Central memory CD4-positive, alpha-beta T cell (primary cell): ENCODE measurements at regions not wholly inside any gene's neighbourhood (a gene's known extent, or its start where the extent isn't known, plus 50 kb on each side); places are given as distances from the start of the nearest gene placed in this dataset.

Experiments used
- DNase-seq: peaks from one replicate; pipeline ENCODE4 v3.0.0; 2022

DNA sequence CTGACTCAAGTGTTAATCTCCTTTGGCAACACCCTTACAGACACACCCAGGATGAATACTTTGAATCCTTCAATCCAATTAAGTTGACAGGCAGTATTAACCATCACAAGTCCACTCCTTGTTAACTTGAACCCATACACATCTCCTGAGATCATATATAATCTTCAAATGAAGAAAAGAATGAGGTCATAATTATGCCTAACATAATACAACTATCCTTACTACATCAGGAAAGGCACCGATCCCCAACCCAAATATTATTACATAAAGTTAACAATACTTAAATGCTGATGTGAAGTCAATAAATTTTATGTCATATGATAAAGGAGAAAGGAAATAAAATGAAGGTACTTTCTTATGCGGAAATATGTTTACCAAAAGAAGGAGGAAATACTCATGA lies 649.9 kb downstream of the KCNJ2 start:
- DNase-seq: no peak

DNA sequence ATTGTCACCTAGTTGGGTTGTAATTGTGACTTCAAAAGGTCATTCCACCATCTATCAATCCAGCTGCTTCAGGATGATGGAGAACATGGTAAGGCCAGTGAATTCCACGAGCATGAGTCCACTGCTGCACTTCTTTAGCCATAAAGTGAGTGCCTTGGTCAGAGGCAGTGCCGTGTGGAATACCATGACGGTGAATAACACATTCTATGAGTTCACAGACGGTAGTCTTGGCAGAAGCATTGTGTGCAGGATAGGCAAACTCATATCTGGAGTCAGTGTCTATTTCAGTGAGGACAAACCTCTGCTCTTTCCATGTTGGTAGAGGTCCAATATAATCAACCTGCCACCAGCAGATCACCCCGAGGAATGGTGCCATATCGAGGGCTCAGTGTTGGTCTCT lies 650.9 kb downstream of the KCNJ2 start:
- no peak for DNase-seq

DNA sequence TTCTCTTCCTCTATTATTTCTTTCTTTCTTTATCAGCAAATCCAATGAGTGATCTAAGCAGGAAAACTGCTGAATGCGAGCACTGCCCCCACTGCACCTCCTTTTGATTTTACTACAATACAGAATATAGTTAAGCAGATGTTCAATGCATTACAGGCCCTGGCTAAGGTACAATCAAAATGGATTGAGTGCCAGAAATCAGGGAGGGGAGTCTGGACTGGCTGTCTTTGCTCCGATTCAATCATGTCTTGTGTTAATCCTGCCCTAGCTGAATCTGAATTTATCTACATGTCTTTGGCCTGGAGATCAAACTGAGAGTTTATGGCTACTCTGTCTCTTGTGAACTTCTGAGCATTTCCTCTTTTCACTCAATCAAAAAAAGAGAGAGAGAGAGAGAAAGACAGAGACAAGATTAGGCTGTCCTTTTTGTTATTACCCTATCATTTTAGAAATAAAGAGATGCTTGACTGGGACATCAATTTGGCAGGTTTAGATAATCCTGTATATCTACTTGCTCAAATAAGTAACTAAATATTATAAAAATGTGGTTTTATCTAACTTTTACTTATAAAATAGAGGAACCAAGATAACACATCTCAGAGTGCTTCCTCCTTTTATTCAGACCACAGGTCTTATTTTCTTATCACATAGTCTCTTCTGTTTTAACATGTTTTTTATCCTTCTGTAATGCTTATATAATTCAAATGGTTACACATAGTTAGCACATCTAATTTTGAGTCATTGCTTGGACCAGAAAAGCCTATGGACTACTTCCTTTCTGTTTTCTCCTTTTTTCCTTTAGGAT lies 656.2 kb downstream of the KCNJ2 start:
- no peak for DNase-seq

DNA sequence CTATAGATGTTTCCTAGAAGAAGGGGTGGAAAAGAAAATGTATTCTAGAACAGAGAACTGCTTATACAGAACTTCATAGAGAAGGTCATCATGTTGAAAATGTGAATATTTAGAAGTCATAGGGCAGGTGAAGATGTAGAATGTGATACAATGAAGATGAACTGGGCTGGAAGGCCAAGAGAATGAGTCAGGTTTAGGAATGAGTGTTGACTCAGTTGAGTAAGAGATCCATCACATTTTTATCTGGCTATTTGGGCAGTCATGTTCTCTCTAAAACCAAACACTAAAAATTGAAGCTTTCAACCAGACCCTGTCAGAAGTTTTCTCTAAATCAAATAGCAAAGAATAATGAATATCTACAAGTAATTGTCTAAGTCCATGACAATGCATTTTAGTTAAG lies 660.5 kb downstream of the KCNJ2 start:
- no peak for DNase-seq

DNA sequence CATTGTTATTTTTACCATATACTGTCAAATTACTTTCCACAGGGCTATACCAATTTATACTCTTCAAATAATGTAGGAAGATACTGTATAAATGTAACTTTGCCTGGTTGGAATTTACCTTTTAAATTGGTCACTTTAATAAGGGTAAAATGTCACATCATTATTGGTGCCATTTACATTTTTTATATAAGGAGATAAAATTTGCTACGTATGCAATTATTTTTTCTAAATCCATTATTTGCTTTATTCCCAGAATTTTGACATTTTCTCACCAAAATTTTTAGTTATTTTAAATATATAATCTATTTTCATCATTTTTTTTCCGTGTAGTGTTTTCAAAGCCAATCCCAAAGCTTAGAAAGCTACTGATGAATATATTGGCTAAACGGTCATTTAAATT lies 664.7 kb downstream of the KCNJ2 start:
- DNase-seq: no peak

DNA sequence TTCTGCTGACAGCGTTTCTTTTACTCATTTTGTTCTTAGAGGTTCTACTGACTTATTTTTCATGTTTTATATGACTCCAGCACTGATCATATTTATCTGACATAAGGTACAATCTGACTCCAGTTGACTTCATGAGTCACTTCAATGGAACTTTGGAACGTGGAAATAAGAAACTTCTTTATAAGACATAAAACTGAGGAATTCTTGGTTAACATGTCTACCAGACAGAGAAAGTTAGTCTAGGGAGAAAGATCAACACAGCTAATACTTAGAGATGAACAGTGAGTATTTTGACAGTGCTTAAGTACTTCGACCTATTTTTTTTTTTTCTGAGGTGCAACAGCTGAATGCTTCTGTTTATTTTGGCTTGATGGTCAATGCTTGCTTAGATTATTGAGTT lies 679.5 kb downstream of the KCNJ2 start:
- DNase-seq: no peak

DNA sequence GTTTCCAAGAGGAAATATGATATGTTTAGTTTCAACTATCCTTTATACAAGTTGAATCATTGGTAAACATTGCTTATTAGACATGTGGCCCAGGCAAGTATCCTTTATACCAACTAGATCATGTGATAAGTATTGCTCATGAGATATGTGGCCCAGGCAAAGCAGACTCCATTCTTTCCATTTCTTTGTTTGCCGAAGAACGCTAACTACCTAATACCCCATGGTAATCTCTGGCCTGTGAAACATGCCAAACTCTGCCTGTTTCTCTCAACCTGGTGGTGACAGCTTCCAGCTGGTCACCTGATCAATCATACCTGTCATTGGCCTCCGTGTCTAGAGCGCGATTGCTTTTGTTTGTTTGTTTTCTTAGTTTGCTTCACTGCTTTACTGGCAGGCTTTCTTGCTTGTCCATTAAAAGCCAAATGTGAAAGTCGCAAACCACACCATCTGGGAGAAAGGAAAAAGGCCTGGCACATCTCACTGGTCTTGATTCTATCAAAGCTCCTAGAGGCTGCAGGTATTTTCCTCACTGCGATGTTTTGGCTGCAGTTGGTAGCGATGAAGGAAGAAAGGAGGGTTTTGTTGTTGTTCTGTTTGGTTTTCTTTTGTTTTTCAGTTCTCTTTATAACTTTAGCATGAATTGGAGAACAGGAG lies 686.2 kb downstream of the KCNJ2 start:
- DNase-seq: no peak

DNA sequence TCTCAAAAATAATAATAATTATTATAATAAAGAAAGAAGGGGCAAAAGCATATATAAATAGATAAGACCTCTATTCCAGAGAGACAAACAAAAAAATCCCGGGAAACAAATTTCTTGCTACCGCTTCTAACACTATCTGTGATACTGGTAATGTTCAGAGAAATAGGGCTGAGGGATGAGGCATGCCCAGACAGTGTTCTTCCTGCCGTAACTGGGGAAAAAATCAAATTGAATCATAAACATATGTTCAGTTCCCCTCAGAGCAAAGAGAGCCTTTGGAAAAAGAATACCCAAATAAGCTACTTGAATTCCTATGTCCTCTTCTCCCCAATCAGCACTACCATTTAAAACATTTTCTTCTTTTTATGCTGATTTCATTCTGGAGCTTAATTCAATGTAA lies 688.0 kb downstream of the KCNJ2 start:
- no peak for DNase-seq

DNA sequence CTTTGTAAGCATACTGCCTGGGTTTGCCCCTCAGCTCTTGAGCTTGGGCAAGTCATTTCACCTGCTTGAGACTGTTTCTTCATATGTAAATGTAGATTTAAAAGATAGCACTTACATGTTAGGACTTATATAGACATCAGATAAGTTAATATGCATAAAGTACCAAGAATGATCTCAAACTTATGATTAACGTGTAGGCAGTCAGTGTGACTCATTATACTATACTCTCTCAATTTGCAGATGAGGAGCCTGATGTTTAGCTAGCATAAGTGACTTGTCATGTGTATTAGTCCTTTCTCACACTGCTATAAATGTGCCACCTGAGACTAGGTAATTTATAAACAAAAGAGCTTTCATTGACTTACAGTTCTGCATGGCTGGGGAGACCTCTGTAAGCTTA lies 690.5 kb downstream of the KCNJ2 start:
- DNase-seq: no peak

DNA sequence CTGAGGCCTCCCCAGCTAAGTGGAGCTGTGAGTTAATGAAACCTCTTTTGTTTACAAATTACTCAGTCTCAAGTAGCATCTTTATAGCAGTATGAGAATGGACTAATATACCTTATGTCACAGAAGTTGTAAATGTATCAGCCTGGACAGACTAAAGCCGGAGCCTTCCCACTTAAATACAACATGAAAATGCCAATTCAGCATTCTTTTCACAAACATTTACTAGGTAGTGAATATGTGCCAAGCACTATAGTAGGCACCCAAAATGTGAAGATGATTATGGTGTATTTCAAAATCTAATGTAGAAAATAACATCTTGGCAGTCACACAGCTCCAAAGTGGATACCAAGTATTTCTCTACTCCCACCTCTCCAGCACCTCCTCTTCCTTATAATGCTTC lies 693.0 kb downstream of the KCNJ2 start:
- DNase-seq: no peak

DNA sequence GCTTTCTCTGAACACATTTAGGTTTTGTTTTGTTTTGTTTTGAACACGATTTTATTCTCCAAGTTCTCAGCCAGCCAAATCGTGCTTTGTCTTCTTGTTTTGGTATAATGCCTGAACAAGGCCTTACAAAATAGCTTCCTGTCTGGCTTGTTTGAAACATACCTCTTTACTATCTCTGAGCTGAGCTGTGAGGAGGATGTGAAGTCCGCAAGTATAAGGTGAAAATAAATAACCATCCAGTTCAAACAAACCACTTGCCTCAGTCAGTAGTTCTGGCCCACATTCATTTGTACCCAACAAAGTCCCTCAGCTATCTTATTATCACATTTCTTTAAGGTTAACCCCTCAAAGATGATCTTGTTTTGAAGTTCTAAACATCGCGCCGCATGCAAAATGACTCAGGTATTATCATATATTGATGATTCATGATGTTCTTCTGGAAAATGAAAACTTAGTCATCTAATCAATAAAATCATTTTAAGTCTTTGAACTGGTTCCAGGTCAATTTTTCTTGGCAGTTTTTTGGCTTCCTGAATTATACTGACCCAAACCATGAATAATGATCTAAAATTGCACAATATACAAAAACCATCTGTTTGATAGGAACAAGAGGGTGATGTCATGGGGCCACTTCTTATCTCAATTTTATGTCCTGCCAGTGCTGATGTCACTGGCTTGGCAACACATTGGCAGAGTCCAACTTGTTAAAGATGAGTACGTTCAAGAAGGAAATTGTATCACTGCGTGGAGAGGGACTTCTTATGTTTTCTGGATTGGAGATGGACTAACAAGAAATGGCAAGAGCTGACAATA lies 694.3 kb downstream of the KCNJ2 start:
- no peak for DNase-seq

DNA sequence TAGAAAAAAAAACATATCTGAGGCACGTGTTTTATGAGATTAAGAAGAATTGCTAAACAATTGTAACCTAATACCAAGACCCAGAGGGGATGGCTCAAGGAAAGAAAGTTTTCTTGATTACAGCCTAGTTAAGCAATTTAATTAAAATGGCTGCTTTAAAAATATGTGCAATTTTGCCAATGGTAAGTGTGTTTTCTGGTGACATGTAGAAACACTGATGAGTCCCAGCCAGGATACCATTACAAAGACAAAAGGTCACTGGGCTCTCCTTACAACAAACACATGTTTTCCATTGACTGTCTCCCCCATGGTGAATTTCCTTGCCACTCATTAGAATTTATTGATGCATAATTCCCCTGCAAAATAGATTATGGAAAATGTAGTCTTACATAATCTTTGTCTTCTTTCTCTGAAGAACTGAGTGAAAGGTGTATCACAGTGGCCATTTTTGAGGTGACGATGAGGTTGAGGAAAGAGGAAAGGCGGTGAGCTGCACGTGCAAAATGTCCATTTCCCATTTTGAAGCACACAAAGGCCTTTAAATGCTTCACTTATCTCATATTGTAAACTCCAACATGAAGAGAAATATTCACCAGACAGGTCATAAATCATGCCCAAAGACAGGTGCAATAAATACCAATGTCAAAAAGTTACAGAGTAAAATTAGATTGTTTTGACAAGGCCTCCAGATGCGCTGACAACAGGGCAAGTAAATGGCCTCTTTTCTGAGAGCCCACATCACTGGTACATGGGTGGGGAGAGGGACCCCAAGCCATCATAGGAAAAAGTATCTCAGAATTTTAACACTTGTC lies 696.9 kb downstream of the KCNJ2 start:
- DNase-seq: no peak

DNA sequence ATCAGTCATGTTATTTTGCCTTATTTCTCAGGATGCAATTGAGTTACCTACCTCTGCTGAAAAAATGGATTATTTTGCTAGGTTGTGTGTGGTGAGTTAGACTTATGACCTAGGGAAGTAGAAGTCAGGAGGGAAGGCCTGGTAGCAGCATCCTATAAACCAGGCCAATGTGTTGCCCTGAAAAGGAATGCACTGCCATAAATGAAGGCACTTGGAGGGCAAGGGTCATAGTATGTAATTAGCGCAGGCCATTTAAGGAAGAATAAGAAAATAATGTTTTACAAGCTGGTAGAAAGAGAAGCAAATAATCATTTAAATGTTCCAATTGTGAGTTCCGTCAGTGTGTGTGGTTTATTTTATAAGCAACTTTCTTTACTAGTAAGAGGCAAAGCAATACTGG lies 698.8 kb downstream of the KCNJ2 start:
- DNase-seq: no peak

DNA sequence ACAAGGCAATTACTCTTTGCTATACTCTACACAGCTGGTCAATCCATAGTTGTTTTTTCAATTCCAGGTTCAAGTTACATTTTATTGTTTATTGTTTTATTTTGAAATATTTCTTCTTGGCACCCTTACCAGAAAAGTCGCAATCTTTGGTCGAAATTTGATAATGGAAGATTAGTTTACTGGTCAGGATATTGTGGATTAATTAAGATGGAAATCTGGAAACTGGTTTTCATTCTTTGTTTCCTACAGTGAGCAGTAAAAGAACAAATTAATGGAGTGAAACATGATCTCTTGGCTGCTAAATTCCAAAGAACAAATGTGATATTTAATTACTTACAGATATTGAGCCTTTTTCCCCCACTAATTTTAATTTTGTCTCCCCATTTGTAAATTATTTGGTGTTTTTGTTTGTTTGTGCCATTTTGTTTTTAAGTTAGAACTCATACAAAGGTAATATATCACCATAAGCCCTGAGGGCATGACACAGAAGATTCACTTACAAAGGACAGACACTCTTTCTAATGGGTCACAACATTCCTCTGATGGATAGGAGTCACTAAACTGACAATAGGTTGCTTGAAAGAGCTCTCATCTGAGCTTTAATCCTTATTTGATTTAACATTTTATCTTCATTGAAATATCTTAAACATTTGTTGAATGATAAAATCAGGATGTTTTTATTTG lies 700.2 kb downstream of the KCNJ2 start:
- DNase-seq: no peak

DNA sequence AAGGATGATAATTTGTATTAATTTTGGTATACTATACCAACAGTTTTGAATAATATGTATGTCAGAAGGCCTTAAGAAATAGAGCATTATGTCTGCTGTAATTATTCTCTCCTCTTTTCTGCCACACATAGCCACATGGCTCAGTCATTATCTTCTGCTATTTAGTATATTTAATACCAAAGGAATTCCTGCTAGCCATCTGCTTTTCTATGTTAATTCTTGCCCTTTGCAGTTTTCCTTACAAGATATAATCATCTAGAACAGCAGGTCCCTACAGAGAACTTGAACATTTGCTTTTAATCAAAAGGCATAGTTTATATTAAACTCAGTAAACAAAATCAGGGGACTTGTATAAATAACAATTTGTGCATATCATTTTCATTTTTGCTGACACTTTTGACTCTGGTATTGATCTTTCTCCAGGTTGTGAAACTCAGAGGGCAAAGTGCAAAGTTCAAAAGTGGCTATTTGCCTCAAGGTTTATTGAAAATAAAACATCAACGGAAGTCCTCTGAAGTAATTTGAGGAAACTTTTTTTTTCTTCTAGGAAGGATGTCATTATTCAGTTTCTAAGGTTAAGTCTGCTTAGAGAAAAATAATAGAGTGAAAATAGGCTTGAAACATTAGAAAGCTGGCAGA lies 702.0 kb downstream of the KCNJ2 start:
- no peak for DNase-seq

DNA sequence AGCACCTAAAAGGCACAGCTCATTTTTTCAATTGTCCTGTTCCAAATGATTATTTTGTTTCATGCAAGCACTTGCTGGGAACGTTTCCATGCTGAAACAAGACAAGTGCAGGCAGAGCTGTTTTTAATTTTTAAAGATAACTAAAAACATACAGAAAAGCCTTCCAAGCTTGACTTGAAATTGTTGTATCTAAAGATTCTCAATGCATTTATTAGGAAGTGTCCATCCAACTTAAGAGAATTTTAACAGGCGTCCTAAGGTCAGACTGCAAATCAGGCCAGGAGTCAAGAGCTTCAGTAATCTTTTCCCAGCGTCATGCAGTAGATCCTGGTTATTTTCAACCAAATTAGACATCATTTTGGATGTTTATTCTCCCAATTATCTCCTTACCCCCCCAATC lies 702.8 kb downstream of the KCNJ2 start:
- no peak for DNase-seq

DNA sequence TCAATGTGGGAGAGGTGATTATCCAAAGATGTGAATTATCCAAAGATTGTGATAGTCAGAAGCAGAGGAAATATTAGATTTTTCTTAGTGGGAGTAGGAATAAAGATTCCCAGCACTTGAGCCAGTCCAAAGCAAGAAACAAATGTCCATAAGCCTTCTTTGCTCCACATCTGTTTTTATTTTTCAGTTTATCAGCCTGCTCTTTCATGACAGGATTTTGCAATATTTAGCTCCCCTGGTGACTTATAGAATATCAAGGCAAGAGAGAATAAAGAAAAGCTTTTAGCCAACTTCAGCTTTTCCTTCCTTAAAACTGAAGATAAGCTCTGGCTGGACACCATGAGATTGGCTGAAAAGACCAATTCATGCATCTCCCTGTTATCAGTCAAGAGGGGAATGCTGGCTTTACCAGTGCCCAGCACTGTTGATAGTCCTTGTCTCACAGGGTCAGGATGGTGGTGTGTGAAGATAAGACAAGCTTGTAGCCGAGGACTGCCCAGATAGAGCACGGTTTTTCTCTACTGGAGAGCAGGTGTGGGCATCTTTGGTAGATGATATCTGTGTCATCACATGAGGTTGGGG lies 706.5 kb downstream of the KCNJ2 start:
- DNase-seq: no peak

DNA sequence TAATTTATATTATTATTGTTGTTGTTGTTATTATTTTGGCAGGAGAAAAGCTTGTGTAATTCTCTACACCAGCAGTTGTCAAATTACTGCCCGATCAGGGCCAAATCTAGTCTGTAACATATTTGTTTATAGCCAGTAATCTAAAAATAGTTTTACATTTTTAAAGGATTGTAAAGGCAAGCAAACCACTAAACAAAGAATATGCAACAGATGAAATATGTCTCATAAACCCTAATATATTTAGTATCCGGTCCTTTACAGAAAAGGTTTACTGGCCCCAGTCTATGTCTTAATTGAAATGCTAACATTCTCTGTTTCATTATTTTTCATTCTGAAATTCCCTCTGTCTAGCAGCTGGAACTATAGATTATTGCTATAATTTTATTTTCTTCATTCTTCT lies 709.5 kb downstream of the KCNJ2 start:
- DNase-seq: no peak

DNA sequence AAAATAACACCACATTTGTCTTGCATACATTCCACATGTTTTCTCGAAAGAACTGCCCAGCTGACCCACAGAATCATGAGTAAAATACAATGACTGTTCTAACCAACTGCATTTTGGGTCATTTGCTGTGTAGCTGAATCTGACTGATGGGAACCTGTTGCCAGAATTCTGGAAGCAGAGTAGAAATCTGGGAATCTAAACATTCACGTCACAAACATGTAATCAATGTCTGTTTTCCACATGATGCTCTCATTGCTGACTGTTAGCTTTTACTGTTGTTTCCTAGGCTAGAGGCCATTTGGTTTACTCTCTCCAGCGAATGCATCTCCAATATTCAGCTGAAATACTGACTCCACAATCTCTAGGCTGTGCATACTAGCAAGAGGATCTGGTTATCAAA lies 710.1 kb downstream of the KCNJ2 start:
- no peak for DNase-seq

DNA sequence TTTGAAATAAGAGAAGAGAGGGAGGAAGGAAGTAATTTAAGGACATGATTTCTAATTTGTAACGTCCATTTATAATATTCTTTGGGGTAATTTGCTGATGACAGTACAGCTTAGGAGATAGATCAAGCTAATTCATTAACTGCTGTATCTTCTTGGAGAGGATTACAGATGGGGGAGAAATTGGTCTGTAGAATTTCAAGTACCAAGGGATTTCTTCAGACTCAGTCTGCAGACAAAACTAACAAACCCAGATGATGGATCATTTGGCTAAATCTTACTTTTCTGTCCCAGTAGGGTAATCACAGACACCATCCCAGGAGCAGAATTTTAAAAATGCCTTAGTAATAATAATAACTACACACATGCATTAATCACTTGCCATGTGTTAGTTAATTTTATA lies 711.8 kb downstream of the KCNJ2 start:
- DNase-seq: no peak

DNA sequence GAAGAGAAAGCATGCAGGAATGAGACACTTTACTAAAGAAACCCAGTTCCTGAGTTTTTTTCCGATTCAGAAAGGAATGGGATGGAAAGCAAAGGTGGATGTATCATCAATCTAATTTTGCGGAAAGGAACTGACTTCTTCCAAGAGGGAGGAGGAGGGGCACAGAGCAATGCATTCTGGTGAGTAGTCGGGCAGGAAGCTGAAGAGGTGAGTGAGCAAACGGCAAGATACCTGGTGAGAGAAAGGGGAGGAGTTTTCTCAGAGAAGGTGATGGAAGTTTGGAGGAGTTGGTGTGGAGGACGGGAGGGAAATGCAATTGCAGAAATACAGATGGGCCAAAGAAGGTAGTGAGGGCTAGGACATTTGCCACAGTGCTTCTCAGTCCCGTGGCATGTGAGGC lies 713.2 kb downstream of the KCNJ2 start:
- no peak for DNase-seq

DNA sequence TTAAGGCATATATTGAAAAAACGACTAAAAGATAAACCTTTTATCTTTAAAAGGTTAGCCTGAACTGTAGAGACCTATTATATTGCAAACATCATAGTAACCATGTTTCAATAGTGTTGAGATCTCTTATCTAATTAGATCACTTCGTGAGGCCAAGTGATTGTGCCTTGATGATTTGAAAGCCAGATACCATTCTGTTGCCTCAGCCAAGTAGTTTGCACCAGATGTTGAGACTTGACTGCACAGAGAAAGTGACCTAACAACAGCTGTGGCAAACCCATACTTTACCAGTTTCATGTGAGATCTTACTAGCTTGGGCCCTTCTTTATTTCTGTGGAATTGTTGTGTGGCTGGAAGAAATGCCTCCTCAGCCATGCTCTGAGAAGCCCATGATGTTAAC lies 717.3 kb downstream of the KCNJ2 start:
- no peak for DNase-seq
